ENCODE measurements at regions not wholly inside any gene's neighbourhood (a gene's known extent, or its start where the extent isn't known, plus 50 kb on each side); places are given as distances from the start of the nearest gene placed in this dataset.
A peak's percentile ranks its signal among the peaks of the same experiment; 100 is the strongest.

GRCh38 chr4:14835288-14835687 lies 167.0 kb upstream of the CPEB2 start:
- H3K9me3 Mint-ChIP-seq: peaks cover 15% of the 10 kb centered on the region
- H3K36me3 Mint-ChIP-seq (ENCODE audit: low read depth): peaks cover 2% of the 10 kb centered on the region
- peak overlapping the region; percentile 8 for H3K27ac Mint-ChIP-seq (ENCODE audit: unreplicated experiment)
- peaks cover 5% of the 10 kb centered on the region for H3K4me1 Mint-ChIP-seq
- no peak for TF ChIP-seq CTCF (conservative IDR thresholded peaks at IDR 0.05)
- no peaks in the 10 kb centered on the region for H3K27me3 Mint-ChIP-seq (ENCODE audit: low read depth)
- DNase-seq (ENCODE audit: low read depth, low spot score): no peak
- no peak overlapping the region for H3K4me3 Mint-ChIP-seq

GRCh38 chr4:14835708-14836425 lies 166.4 kb upstream of the CPEB2 start:
- Mint-ChIP-seq H3K27ac (ENCODE audit: unreplicated experiment) (no peak overlapping the region), H3K4me3 (no peak overlapping the region), H3K4me1 (peaks cover 5% of the 10 kb centered on the region), H3K36me3 (ENCODE audit: low read depth) (peaks cover 2% of the 10 kb centered on the region), H3K27me3 (ENCODE audit: low read depth) (no peaks in the 10 kb centered on the region), H3K9me3 (peaks cover 15% of the 10 kb centered on the region)
- no peak for DNase-seq (ENCODE audit: low read depth, low spot score)
- no peak for TF ChIP-seq CTCF (conservative IDR thresholded peaks at IDR 0.05)

- peaks cover 19% of the 10 kb centered on the region for H3K9me3 Mint-ChIP-seq
- H3K27ac Mint-ChIP-seq (ENCODE audit: unreplicated experiment): no peak overlapping the region
- no peak for DNase-seq (ENCODE audit: low read depth, low spot score)
- H3K27me3 Mint-ChIP-seq (ENCODE audit: low read depth): peaks cover 3% of the 10 kb centered on the region
- H3K4me3 Mint-ChIP-seq: no peak overlapping the region
- TF ChIP-seq CTCF (conservative IDR thresholded peaks at IDR 0.05): no peak
- H3K36me3 Mint-ChIP-seq (ENCODE audit: low read depth): peaks cover 6% of the 10 kb centered on the region
- H3K4me1 Mint-ChIP-seq: peaks cover 5% of the 10 kb centered on the region
Measured at GRCh38 chr4:14837860-14838259, 164.4 kb upstream of the CPEB2 start.

- H3K4me3 Mint-ChIP-seq: no peak overlapping the region
- H3K27ac Mint-ChIP-seq (ENCODE audit: unreplicated experiment): no peak overlapping the region
- H3K36me3 Mint-ChIP-seq (ENCODE audit: low read depth): peaks cover 6% of the 10 kb centered on the region
- peaks cover 3% of the 10 kb centered on the region for H3K27me3 Mint-ChIP-seq (ENCODE audit: low read depth)
- peaks cover 5% of the 10 kb centered on the region for H3K4me1 Mint-ChIP-seq
- no peak for TF ChIP-seq CTCF (conservative IDR thresholded peaks at IDR 0.05)
- no peak for DNase-seq (ENCODE audit: low read depth, low spot score)
- H3K9me3 Mint-ChIP-seq: peaks cover 15% of the 10 kb centered on the region
Measured at GRCh38 chr4:14841801-14842768, 160.2 kb upstream of the CPEB2 start.

- H3K9me3 Mint-ChIP-seq: peaks cover 11% of the 10 kb centered on the region
- H3K36me3 Mint-ChIP-seq (ENCODE audit: low read depth): peaks cover 4% of the 10 kb centered on the region
- no peak for TF ChIP-seq CTCF (conservative IDR thresholded peaks at IDR 0.05)
- H3K27ac Mint-ChIP-seq (ENCODE audit: unreplicated experiment): no peak overlapping the region
- peaks cover 9% of the 10 kb centered on the region for H3K4me1 Mint-ChIP-seq
- no peak for DNase-seq (ENCODE audit: low read depth, low spot score)
- H3K4me3 Mint-ChIP-seq: no peak overlapping the region
- H3K27me3 Mint-ChIP-seq (ENCODE audit: low read depth): peaks cover 3% of the 10 kb centered on the region
Measured at GRCh38 chr4:14842964-14843630, 159.2 kb upstream of the CPEB2 start.
